HepG2 (cell line): ENCODE measurements at regions not wholly inside any gene's neighbourhood (a gene's known extent, or its start where the extent isn't known, plus 50 kb on each side); places are given as distances from the start of the nearest gene placed in this dataset.

ENCODE experiments used
- ATAC-seq: fragments of 200-7000 bp; cut with Tn5 transposase; 3 replicates; pipeline ENCODE4 v1.9.1; 2020; ENCODE audit warnings: mild to moderate bottlenecking, moderate library complexity
- BruUV-seq: library from RNA; stranded (reverse); fragments of 400-500 nt; replicated peaks from 2 replicates; lab custom pipeline; 2021; lab: Mats Ljungman, UMichigan
- CTCF ChIA-PET: fragments of 300-600 bp; formaldehyde crosslinking; extraction: SDS; loops from one replicate; lab custom pipeline; 2021; ENCODE audit warnings: low total read pairs, inconsistent platforms, low intra/inter-chr PET ratio; lab: Yijun Ruan, JAX
- POLR2A ChIA-PET: fragments of 350-600 bp; sonication (Branson Sonifier 250); formaldehyde crosslinking; loops from one replicate; lab custom pipeline; 2020; ENCODE audit warnings: antibody characterized with exemption, inconsistent platforms; lab: Yijun Ruan, JAX
- DNase-seq: peaks from one replicate; pipeline ENCODE4 v3.0.0-alpha.2; 2015; ENCODE audit warnings: low spot score
- FAIRE-seq: peaks from 3 replicates; lab custom pipeline; 2011; peaks lifted over from hg19 to GRCh38; lab: Jason Lieb, UNC
- H2AFZ ChIP-seq: one replicate; pipeline ENCODE4 v1.6.1; 2011; ENCODE audit warnings: low read length, inconsistent platforms
- H3K27ac ChIP-seq: fragments of 300-600 bp; 3 replicates; pipeline ENCODE4 v1.8.0; 2011; ENCODE audit warnings: mixed run types, mild to moderate bottlenecking, mixed read lengths, low read length, inconsistent platforms; ENCODE audit not compliant: insufficient read depth; ENCODE audit errors: extremely low read length
- H3K27me3 ChIP-seq, 2 experiments: fragments of 200-600 bp in 1 of 2; 2 replicates in 1 of 2; 3 replicates in 1 of 2; pipeline versions ENCODE4 v1.6.0 to v1.8.0; 2011; ENCODE audit warnings: low read length in 2 of 2, mild to moderate bottlenecking in 2 of 2, moderate library complexity in 2 of 2, inconsistent platforms in 1 of 2; ENCODE audit not compliant: insufficient read depth in 2 of 2, control insufficient read depth in 1 of 2
- H3K36me3 ChIP-seq, 2 experiments: fragments of 200-600 bp in 1 of 2; replicated peaks in 1 of 2; 2 replicates in 1 of 2; 3 replicates in 1 of 2; pipeline versions ENCODE4 v1.5.1 to v1.8.0; 2011; ENCODE audit warnings: low read length in 2 of 2, inconsistent platforms in 1 of 2; ENCODE audit not compliant: insufficient read depth in 2 of 2, control insufficient read depth in 1 of 2
- H3K4me1 ChIP-seq: 2 replicates; pipeline ENCODE4 v1.5.1; 2012; ENCODE audit warnings: low read length, inconsistent platforms; ENCODE audit not compliant: insufficient read depth
- H3K4me2 ChIP-seq: 2 replicates; pipeline ENCODE4 v1.6.0; 2011; ENCODE audit warnings: low read depth, low read length, inconsistent platforms
- H3K4me3 ChIP-seq, 3 experiments: fragments of 200-600 bp in 1 of 3; sonication (generic), shearing (Covaris generic) in 1 of 3; replicated peaks in 1 of 3; 2 replicates each; pipeline ENCODE4 v1.5.1; 2011 to 2016; ENCODE audit warnings: low read length in 3 of 3, inconsistent platforms in 2 of 3, low read depth in 2 of 3, mild to moderate bottlenecking in 2 of 3, control low read depth in 1 of 3, mixed read lengths in 1 of 3; ENCODE audit not compliant: insufficient read depth in 1 of 3
- H3K79me2 ChIP-seq: one replicate; pipeline ENCODE4 v1.6.1; 2011; ENCODE audit warnings: low read length, inconsistent platforms; ENCODE audit not compliant: insufficient read depth
- H3K9ac ChIP-seq: 2 replicates; pipeline ENCODE4 v1.6.0; 2011; ENCODE audit warnings: mild to moderate bottlenecking, low read depth, low read length, inconsistent platforms; ENCODE audit not compliant: insufficient read depth
- H3K9me3 ChIP-seq: 2 replicates; pipeline ENCODE4 v1.5.1; 2012; ENCODE audit warnings: mild to moderate bottlenecking, low read length
- H4K20me1 ChIP-seq: 2 replicates; pipeline ENCODE4 v1.6.0; 2011; ENCODE audit warnings: inconsistent platforms, mild to moderate bottlenecking, low read length, moderate library complexity; ENCODE audit not compliant: insufficient read depth
- DZIP1 ChIP-seq: sonication (generic); formaldehyde crosslinking; IDR thresholded peaks from 2 replicates; pipeline ENCODE4 v1.5.0; 2020; ENCODE audit warnings: mild to moderate bottlenecking, missing genetic modification reagents
- JUN ChIP-seq: sonication (generic); formaldehyde crosslinking; IDR thresholded peaks from 2 replicates; pipeline ENCODE4 v1.4.0; 2020; ENCODE audit warnings: mild to moderate bottlenecking, missing genetic modification reagents
- MIXL1 ChIP-seq: IDR thresholded peaks from 2 replicates; pipeline ENCODE4 v1.6.1; 2016
- SP5 ChIP-seq: IDR thresholded peaks from 2 replicates; pipeline ENCODE4 v1.6.1; 2016; ENCODE audit warnings: low read depth, borderline replicate concordance
- U2AF2 ChIP-seq: fragments of 200-400 bp; formaldehyde crosslinking; IDR thresholded peaks from 2 replicates; pipeline ENCODE4 v1.6.1; 2017; ENCODE audit warnings: low read depth, mild to moderate bottlenecking, low read length
- ZNF496 ChIP-seq: sonication (generic); formaldehyde crosslinking; IDR thresholded peaks from 2 replicates; pipeline ENCODE4 v1.8.1; 2023; ENCODE audit warnings: mild to moderate bottlenecking, moderate library complexity, missing genetic modification reagents; ENCODE audit not compliant: insufficient replicate concordance
- ZNF510 ChIP-seq: sonication (generic); formaldehyde crosslinking; IDR thresholded peaks from 2 replicates; pipeline ENCODE4 v1.4.0; 2020; ENCODE audit warnings: low read depth, mild to moderate bottlenecking, missing genetic modification reagents
- ZNF772 ChIP-seq: sonication (generic); formaldehyde crosslinking; IDR thresholded peaks from 2 replicates; pipeline ENCODE4 v1.5.0; 2020; ENCODE audit warnings: mild to moderate bottlenecking, missing genetic modification reagents
- ZSCAN25 ChIP-seq: sonication (generic); formaldehyde crosslinking; IDR thresholded peaks from 2 replicates; pipeline ENCODE4 v1.8.0; 2022; ENCODE audit warnings: mild to moderate bottlenecking, missing genetic modification reagents
- WGBS: methylation state at CpG from one replicate; pipeline ENCODE4 v1.1.6; 2017; ENCODE audit warnings: low lambda C conversion rate; 5-methylcytosine and 5-hydroxymethylcytosine counted together
- in situ Hi-C: cut with HindIII; loops from 2 replicates; pipeline ENCODE4 v1.10.0; 2017; ENCODE audit warnings: low pct_unique_long_range_greater_than_20kb; ENCODE audit not compliant: extremely low pct_ligation_motif_present
- intact Hi-C: fragments of 100-400 bp; cut with micrococcal nuclease; formaldehyde crosslinking; loops from one replicate; pipeline ENCODE4 v1.10.0; 2022; ENCODE audit not compliant: unreplicated experiment
- TF ChIP-seq, protein P1 (sequence below): sonication (generic); formaldehyde crosslinking; IDR thresholded peaks from 2 replicates; pipeline ENCODE4 v1.4.0; 2020; ENCODE audit warnings: missing genetic modification reagents

GRCh38 chrX:66399273-66399672 is 235.2 kb downstream of the HEPH start:
- no peaks in the 10 kb centered on the region for H3K36me3 ChIP-seq
- in situ Hi-C loops (no loop called here), intact Hi-C loops (no loop called here)
- TF ChIP-seq, protein P1, sequence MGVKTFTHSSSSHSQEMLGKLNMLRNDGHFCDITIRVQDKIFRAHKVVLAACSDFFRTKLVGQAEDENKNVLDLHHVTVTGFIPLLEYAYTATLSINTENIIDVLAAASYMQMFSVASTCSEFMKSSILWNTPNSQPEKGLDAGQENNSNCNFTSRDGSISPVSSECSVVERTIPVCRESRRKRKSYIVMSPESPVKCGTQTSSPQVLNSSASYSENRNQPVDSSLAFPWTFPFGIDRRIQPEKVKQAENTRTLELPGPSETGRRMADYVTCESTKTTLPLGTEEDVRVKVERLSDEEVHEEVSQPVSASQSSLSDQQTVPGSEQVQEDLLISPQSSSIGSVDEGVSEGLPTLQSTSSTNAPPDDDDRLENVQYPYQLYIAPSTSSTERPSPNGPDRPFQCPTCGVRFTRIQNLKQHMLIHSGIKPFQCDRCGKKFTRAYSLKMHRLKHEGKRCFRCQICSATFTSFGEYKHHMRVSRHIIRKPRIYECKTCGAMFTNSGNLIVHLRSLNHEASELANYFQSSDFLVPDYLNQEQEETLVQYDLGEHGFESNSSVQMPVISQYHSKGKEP (CRISPR knock-in tag): no peak
- TF ChIP-seq ZNF772 (CRISPR knock-in tag) (no peak), ZSCAN25 (CRISPR knock-in tag) (no peak), DZIP1 (no peak), ZNF510 (CRISPR knock-in tag) (no peak), U2AF2 (no peak), MIXL1 (CRISPR knock-in tag) (no peak), ZNF496 (CRISPR knock-in tag) (no peak), SP5 (no peak), JUN (CRISPR knock-in tag) (no peak)
- H3K4me2 ChIP-seq: no peak overlapping the region
- no peak overlapping the region for H3K9ac ChIP-seq
- FAIRE-seq (no peak), DNase-seq (no peak), ATAC-seq (no peak)
- H3K27ac ChIP-seq: no peak overlapping the region
- WGBS: 21% methylated on average over 1 of the region's 1 CpG
- POLR2A ChIA-PET: no interaction called here
- peaks cover 28% of the 10 kb centered on the region for H3K9me3 ChIP-seq
- no peaks in the 10 kb centered on the region for H3K27me3 ChIP-seq
- no peak overlapping the region for H2AFZ ChIP-seq
- H3K4me1 ChIP-seq: no peaks in the 10 kb centered on the region
- H4K20me1 ChIP-seq: no peaks in the 10 kb centered on the region
- no TSS peak for BruUV-seq
- H3K4me3 ChIP-seq: no peak overlapping the region
- H3K79me2 ChIP-seq: no peaks in the 10 kb centered on the region
- CTCF ChIA-PET: no interaction called here
